ENCODE measurements at regions not wholly inside any gene's neighbourhood (a gene's known extent, or its start where the extent isn't known, plus 50 kb on each side); places are given as distances from the start of the nearest gene placed in this dataset.
"Not testable (repeated sequence)": the region's sequence is repeated elsewhere in the genome, so short reads cannot be mapped to it uniquely, and the experiment has no call there.

GRCh38 chr2:53610260-53610659, 157.3 kb upstream of the CHAC2 start:
- no peaks in the 10 kb centered on the region for H3K9me3 Mint-ChIP-seq
- no peaks in the 10 kb centered on the region for H3K36me3 Mint-ChIP-seq (ENCODE audit: low read depth)
- H3K4me3 Mint-ChIP-seq: no peak overlapping the region
- DNase-seq: peak; percentile 22
- H3K27ac Mint-ChIP-seq: no peak overlapping the region
- H3K4me1 Mint-ChIP-seq: no peaks in the 10 kb centered on the region
- H3K27me3 Mint-ChIP-seq: peaks cover 8% of the 10 kb centered on the region
- intact Hi-C loops (cut with micrococcal nuclease): no loop called here

GRCh38 chr2:53609551-53609950, 158.1 kb upstream of the CHAC2 start:
- Mint-ChIP-seq H3K4me3 (no peak overlapping the region), H3K36me3 (ENCODE audit: low read depth) (no peaks in the 10 kb centered on the region), H3K27ac (no peak overlapping the region), H3K9me3 (no peaks in the 10 kb centered on the region), H3K4me1 (no peaks in the 10 kb centered on the region), H3K27me3 (peaks cover 8% of the 10 kb centered on the region)
- DNase-seq: peak; percentile 47
- intact Hi-C loops (cut with micrococcal nuclease): no loop called here

GRCh38 chr2:53608293-53608692, 159.3 kb upstream of the CHAC2 start:
- DNase-seq: peak; percentile 13
- Mint-ChIP-seq H3K4me3 (no peak overlapping the region), H3K4me1 (no peaks in the 10 kb centered on the region), H3K36me3 (ENCODE audit: low read depth) (no peaks in the 10 kb centered on the region), H3K27ac (no peak overlapping the region), H3K9me3 (no peaks in the 10 kb centered on the region), H3K27me3 (peaks cover 8% of the 10 kb centered on the region)
- intact Hi-C loops (cut with micrococcal nuclease): no loop called here

GRCh38 chr2:53600815-53601214, 166.8 kb upstream of the CHAC2 start:
- Mint-ChIP-seq H3K27me3 (no peaks in the 10 kb centered on the region), H3K4me1 (no peaks in the 10 kb centered on the region), H3K36me3 (ENCODE audit: low read depth) (no peaks in the 10 kb centered on the region), H3K4me3 (no peak overlapping the region), H3K9me3 (no peaks in the 10 kb centered on the region), H3K27ac (no peak overlapping the region)
- intact Hi-C loops (cut with micrococcal nuclease): no loop called here
- peak; percentile 27 for DNase-seq

GRCh38 chr2:53586733-53587612, 180.6 kb upstream of the CHAC2 start:
- H3K4me3 Mint-ChIP-seq; H3K27me3 Mint-ChIP-seq; H3K4me1 Mint-ChIP-seq; H3K9me3 Mint-ChIP-seq; H3K36me3 Mint-ChIP-seq (ENCODE audit: low read depth); H3K27ac Mint-ChIP-seq; DNase-seq; intact Hi-C loops (cut with micrococcal nuclease): not testable (repeated sequence)

GRCh38 chr2:53584986-53585385, 182.6 kb upstream of the CHAC2 start:
- Mint-ChIP-seq H3K4me3 (no peak overlapping the region), H3K36me3 (ENCODE audit: low read depth) (no peaks in the 10 kb centered on the region), H3K27me3 (no peaks in the 10 kb centered on the region), H3K9me3 (no peaks in the 10 kb centered on the region), H3K4me1 (no peaks in the 10 kb centered on the region), H3K27ac (no peak overlapping the region)
- intact Hi-C loops (cut with micrococcal nuclease): no loop called here
- no peak for DNase-seq

- H3K36me3 Mint-ChIP-seq (ENCODE audit: low read depth): no peaks in the 10 kb centered on the region
- no peaks in the 10 kb centered on the region for H3K9me3 Mint-ChIP-seq
- no peak for DNase-seq
- no peak overlapping the region for H3K27ac Mint-ChIP-seq
- H3K4me3 Mint-ChIP-seq: no peak overlapping the region
- intact Hi-C loops (cut with micrococcal nuclease): no loop called here
- H3K4me1 Mint-ChIP-seq: no peaks in the 10 kb centered on the region
- H3K27me3 Mint-ChIP-seq: no peaks in the 10 kb centered on the region
Observed at GRCh38 chr2:53583583-53583982, 184.0 kb upstream of the CHAC2 start.

GRCh38 chr2:53582556-53582955, 185.0 kb upstream of the CHAC2 start:
- no peak overlapping the region for H3K4me3 Mint-ChIP-seq

GRCh38 chr2:53576166-53576565, 191.4 kb upstream of the CHAC2 start:
- H3K27ac Mint-ChIP-seq: no peak overlapping the region
- no peaks in the 10 kb centered on the region for H3K9me3 Mint-ChIP-seq
- peak; percentile 2 for DNase-seq
- intact Hi-C loops (cut with micrococcal nuclease): no loop called here
- no peak overlapping the region for H3K4me3 Mint-ChIP-seq
- H3K27me3 Mint-ChIP-seq: peaks cover 2% of the 10 kb centered on the region
- H3K36me3 Mint-ChIP-seq (ENCODE audit: low read depth): no peaks in the 10 kb centered on the region
- H3K4me1 Mint-ChIP-seq: no peaks in the 10 kb centered on the region

More at GRCh38 chr2:53582556-53582955, 185.0 kb upstream of the CHAC2 start:
- Mint-ChIP-seq H3K27ac (no peak overlapping the region), H3K9me3 (no peaks in the 10 kb centered on the region), H3K36me3 (ENCODE audit: low read depth) (no peaks in the 10 kb centered on the region), H3K27me3 (no peaks in the 10 kb centered on the region), H3K4me1 (no peaks in the 10 kb centered on the region)
- intact Hi-C loops (cut with micrococcal nuclease): no loop called here
- DNase-seq: no peak

- H3K4me3 Mint-ChIP-seq: no peak overlapping the region
- intact Hi-C loops (cut with micrococcal nuclease): no loop called here
- H3K9me3 Mint-ChIP-seq: no peaks in the 10 kb centered on the region
- H3K27ac Mint-ChIP-seq: no peak overlapping the region
- DNase-seq: peak; percentile 16
- H3K4me1 Mint-ChIP-seq: no peaks in the 10 kb centered on the region
- peaks cover 2% of the 10 kb centered on the region for H3K27me3 Mint-ChIP-seq
- H3K36me3 Mint-ChIP-seq (ENCODE audit: low read depth): no peaks in the 10 kb centered on the region
Observed at GRCh38 chr2:53575721-53576124, 191.9 kb upstream of the CHAC2 start.

GRCh38 chr2:53572696-53573095, 194.9 kb upstream of the CHAC2 start:
- Mint-ChIP-seq H3K27me3 (peaks cover 2% of the 10 kb centered on the region), H3K4me1 (no peaks in the 10 kb centered on the region), H3K9me3 (no peaks in the 10 kb centered on the region), H3K27ac (no peak overlapping the region), H3K36me3 (ENCODE audit: low read depth) (no peaks in the 10 kb centered on the region), H3K4me3 (no peak overlapping the region)
- intact Hi-C loops (cut with micrococcal nuclease): no loop called here
- DNase-seq: peak; percentile 13

GRCh38 chr2:53569957-53570727, 197.5 kb upstream of the CHAC2 start:
- Mint-ChIP-seq H3K36me3 (ENCODE audit: low read depth) (no peaks in the 10 kb centered on the region), H3K27me3 (no peaks in the 10 kb centered on the region), H3K4me1 (no peaks in the 10 kb centered on the region), H3K9me3 (no peaks in the 10 kb centered on the region), H3K4me3 (no peak overlapping the region), H3K27ac (no peak overlapping the region)
- intact Hi-C loops (cut with micrococcal nuclease): no loop called here
- no peak for DNase-seq

GRCh38 chr2:53568469-53568868, 199.1 kb upstream of the CHAC2 start:
- H3K4me1 Mint-ChIP-seq: no peaks in the 10 kb centered on the region
- H3K4me3 Mint-ChIP-seq: no peak overlapping the region
- no peaks in the 10 kb centered on the region for H3K9me3 Mint-ChIP-seq
- no peaks in the 10 kb centered on the region for H3K27me3 Mint-ChIP-seq
- H3K27ac Mint-ChIP-seq: no peak overlapping the region
- intact Hi-C loops (cut with micrococcal nuclease): no loop called here
- DNase-seq: no peak
- H3K36me3 Mint-ChIP-seq (ENCODE audit: low read depth): no peaks in the 10 kb centered on the region

GRCh38 chr2:53567073-53567472, 200.5 kb upstream of the CHAC2 start:
- H3K27ac Mint-ChIP-seq: no peak overlapping the region
- intact Hi-C loops (cut with micrococcal nuclease): no loop called here
- no peak overlapping the region for H3K4me3 Mint-ChIP-seq
- no peaks in the 10 kb centered on the region for H3K4me1 Mint-ChIP-seq
- no peaks in the 10 kb centered on the region for H3K27me3 Mint-ChIP-seq
- no peak for DNase-seq
- no peaks in the 10 kb centered on the region for H3K9me3 Mint-ChIP-seq
- H3K36me3 Mint-ChIP-seq (ENCODE audit: low read depth): no peaks in the 10 kb centered on the region
